Spleen (tissue), 7 donors: ENCODE measurements at regions not wholly inside any gene's neighbourhood (a gene's known extent, or its start where the extent isn't known, plus 50 kb on each side); places are given as distances from the start of the nearest gene placed in this dataset.

Source experiments
- CTCF ChIP-seq, 11 experiments: fragments of 200-600 bp in 7 of 11; fragments of 450-650 bp in 4 of 11; sonication (generic) in 4 of 11; IDR thresholded peaks in 8 of 11; conservative IDR thresholded peaks in 3 of 11; 1 replicate in 7 of 11; 2 replicates in 4 of 11; pipeline versions ENCODE4 v1.4.0 to v1.8.0; 2016 to 2021; ENCODE audit warnings: antibody characterized with exemption in 11 of 11, inconsistent platforms in 4 of 11, mild to moderate bottlenecking in 1 of 11
- POLR2AphosphoS5 ChIP-seq, 3 donors: sonication (generic); formaldehyde crosslinking; IDR thresholded peaks; one replicate each; pipeline ENCODE4 v1.5.1; 2017; ENCODE audit warnings: antibody characterized with exemption in 3 of 3
- donor health status: DM: no; HTN: no; CAD: no; lungs with moderate emphysema.
- donor health status: DM: no; HTN: no; CAD: no.
- donor health status: DM: no; HTN: no; CAD: no.

- TF ChIP-seq POLR2AphosphoS5 (IDR thresholded peaks at IDR 0.05) (no peak), CTCF (IDR thresholded peaks at IDR 0.05 in 8 of 11, conservative IDR thresholded peaks at IDR 0.05 in 3 of 11) (no peak)
Observed at GRCh38 chr17:64728041-64728695, 66.1 kb upstream of the SMURF2 start.
